HG03097 (cell line): ENCODE measurements at regions not wholly inside any gene's neighbourhood (a gene's known extent, or its start where the extent isn't known, plus 50 kb on each side); places are given as distances from the start of the nearest gene placed in this dataset.

Source experiments
- ATAC-seq: cut with Tn5 transposase; IDR thresholded peaks from one replicate; pipeline ENCODE4 v1.9.1; 2021; ENCODE audit not compliant: unreplicated experiment, low FRiP score

GRCh38 chr18:71809711-71810110, 734.4 kb downstream of the CBLN2 start:
- ATAC-seq: no peak

- no peak for ATAC-seq
Observed at GRCh38 chr18:71808616-71809015, 735.5 kb downstream of the CBLN2 start.

DNA sequence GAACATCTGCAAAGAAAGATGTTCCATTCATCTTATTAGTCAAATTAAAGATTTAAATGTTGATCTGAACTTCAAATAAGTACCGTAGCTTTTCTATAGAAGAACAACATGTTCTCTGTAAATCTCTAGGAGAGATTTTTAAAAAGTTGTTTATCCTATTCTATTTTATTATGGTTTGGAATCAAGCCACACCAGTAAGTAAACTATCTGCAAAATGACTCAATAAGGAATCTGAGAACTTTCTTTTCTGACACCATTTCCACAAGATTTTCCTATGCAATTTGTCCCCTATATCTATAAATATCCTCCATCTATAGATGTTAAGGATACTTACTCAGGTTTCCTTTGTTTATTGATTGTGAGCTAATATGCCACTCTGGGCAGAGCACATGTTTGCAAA, 736.6 kb downstream of the CBLN2 start:
- no peak for ATAC-seq

DNA sequence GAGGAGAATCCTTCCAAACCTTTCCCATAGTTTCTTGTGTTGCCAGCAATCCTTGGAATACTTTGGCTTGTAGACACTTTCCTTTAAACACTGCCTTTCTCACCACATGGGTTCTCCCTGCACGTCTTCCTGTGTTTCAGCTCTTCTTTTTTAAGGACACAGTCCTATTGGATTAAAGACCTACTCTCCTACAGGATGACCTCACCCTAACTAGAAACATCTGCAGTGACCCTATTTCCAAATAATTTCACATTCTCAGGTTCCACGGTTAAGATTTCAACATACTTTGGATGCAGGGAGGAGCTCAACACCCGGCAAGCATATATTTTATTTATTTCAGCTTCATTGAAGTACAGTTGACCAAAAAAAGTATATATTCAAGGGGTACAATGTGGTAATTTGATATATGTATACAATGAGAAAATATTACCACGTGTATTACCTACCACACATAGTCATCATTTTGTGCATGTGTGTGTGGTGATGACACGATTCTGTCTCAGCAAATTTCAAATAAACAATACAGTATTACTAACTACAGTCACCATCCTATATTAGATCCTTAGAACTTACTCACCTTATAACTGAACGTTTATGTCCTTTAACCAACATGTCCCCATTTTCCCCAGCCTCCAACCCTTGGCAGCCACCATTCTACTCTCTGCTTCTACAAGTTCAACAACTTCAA, 745.0 kb downstream of the CBLN2 start:
- ATAC-seq: no peak

GRCh38 chr18:71797554-71797953, 746.6 kb downstream of the CBLN2 start:
- ATAC-seq: no peak

- no peak for ATAC-seq
Observed at GRCh38 chr18:71784777-71785176, 759.4 kb downstream of the CBLN2 start.

GRCh38 chr18:71760541-71760940, 783.6 kb downstream of the CBLN2 start:
- ATAC-seq: no peak

DNA sequence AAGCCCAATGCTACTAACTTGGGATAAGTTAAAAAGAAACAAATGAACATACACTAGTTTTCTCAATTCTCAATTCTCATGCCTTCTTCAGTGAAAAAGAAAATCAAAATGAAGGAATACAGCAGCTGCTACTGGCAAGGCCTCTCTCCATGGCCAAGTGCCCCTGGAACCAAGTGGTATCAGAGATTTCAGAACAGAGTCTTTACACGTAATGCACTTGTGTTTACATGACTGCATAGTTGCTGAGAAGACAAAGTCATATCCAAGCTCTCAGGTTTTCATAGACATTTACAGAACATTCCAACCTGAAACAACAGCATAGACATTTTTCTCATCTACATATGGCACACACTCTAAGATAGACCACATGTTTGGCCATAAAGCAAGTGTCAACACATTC, 789.9 kb downstream of the CBLN2 start:
- ATAC-seq: no peak

DNA sequence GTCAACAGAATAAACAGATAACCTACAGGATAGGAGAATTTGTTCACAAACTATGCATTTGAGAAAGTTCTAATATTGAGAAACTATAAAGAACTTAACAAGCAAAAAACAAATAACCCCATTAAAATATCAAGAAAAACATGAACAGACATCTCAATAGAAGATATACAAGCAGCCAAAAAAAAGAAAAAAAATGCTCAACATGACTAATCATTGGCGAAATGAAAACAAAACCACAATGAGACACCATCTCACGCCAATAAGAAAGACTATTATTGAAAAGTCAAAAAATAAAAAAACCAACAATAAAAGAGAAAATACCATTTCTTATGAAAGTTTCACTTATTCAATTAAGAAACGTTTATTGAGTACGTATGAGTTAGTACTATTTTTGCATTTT, 800.5 kb downstream of the CBLN2 start:
- no peak for ATAC-seq

DNA sequence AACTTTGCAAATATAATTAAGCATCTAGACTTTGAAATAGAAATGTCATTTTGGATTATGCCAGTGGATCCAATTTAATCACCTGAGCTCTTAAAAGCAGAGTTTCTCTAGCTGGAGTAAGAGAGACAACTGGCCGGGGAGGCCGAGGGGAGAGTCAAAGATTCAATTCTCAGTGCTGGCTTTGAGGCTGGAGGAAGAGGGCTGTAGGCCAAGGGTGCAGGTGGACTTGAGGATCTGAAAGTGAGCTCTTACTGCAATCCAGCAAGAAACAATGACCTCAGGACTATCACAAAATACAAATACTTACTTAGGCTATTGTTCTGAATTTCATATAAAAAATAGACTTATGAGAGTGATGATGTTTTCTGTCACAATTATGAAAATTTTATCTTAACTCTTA, 814.5 kb downstream of the CBLN2 start:
- no peak for ATAC-seq

GRCh38 chr18:71727909-71728308, 816.2 kb downstream of the CBLN2 start:
- ATAC-seq: no peak

- no peak for ATAC-seq
Observed at GRCh38 chr18:71725256-71725655, 818.9 kb downstream of the CBLN2 start.

DNA sequence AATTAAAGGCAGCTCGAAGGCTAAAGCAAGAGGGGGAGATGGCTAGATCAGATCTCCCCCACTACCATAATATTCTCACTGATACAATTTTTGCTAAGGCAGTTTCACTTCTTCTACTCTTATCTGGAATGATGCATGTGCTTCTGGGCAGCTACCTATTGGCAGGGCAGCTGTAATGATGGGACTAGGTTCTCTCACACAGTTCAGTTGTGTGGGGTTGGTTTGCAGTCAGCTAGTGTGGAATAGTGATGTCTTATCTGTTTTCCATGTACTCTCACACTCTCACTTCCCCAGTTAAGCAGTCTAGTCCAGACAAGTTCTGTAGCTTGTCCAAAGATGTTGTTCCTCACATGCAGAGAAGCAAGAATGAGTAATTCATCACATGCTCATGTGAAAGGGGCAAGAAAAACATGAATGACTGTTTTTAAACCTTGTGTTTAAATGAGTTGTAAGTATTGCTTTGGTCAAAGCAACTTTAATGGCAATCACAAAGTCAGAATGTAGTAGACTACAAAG, 836.1 kb downstream of the CBLN2 start:
- ATAC-seq: no peak

DNA sequence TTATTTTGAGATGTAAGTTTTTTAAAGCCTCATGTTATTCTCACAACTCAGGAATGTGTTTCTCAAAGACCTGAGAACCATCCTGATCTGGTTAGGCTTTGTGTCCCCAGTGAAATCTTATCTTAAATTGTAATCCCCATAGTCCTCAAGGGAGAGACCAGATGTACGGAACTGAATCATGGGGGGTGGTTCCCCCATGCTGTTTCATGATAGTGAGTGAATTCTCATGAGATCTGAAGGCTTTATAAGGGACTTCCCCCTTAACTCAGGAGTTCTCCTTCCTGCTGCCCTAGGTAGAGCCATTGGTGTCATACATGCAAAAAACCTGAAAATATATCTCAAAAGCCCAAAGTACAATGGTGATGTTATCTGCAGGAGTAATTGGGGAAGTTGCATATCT, 836.7 kb downstream of the CBLN2 start:
- no peak for ATAC-seq

GRCh38 chr18:71689416-71690160, 854.6 kb downstream of the CBLN2 start:
- ATAC-seq: no peak

DNA sequence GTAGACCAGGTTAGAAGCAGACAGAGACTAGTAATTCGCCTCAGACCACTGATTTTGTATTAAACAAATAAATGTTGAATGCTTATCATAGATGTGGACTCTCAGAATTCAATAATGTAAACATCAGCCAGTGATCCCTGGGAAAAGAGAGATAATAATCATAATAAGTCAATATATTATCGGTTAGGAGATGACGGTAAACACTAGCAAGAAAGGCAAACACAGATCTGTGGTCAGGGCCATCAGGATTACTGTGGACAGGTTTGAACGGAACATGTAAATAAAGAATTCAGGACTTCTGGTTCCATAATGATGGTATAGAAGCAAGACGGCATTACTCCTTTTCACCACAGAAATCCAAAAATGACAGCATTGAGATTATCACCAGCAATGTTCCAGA, 861.6 kb downstream of the CBLN2 start:
- ATAC-seq: no peak

DNA sequence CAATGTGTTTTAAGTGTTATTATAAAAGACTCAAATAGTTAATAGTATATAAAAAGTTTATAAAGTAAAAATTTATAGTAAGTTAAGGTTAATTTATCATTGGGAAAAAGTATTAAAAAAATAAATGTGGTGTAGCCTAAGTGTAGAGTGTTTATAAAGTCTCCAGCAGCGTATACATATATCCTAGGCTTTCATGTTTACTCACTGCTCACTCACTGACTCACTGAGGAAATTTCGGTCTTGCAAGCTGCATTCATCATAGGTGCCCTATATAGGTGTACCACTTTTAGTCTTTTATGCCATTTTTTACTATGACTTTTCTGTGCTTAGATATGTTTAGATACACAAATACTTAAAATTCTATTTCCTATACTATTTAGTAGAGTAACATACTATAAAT, 866.0 kb downstream of the CBLN2 start:
- no peak for ATAC-seq

DNA sequence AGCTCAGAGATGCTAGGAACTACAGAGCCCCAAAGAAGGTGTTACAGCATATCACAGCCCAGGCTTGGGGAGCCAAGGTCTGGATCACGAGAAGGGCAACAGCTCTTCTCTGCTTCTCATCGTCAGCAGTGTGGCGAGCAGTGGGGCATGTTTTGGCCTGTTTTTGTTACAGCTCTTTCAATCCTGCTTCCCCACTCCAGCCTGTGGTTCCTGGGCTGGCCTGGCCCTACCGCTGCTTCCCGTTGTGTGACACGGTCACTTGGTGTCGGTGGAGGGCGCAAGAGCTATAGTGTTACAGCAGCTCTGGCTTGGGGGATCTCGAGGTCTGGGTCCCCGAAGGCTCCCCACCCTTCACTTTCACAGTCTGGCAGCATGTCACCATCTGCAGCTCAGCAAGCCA, 870.2 kb downstream of the CBLN2 start:
- no peak for ATAC-seq

DNA sequence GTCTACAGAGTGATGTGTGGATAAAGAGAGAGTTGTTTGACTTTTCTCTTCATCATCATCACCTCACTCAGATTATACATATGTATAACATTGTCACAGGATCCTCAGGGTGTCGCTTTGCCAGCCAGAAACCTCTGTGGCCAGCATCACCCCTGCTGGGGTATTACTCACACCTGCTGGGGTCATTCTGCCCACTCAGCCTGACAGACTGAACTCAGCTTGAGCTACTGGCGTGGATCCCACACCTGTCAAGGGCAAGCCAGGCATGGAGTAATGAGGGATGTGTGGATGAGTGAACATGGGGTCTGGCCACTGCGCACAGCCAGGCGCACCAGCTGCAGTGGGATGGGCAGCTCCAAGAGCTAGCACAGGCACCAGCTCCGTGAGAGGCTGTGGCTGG, 870.6 kb downstream of the CBLN2 start:
- ATAC-seq: no peak

GRCh38 chr18:71666481-71666880, 877.7 kb downstream of the CBLN2 start:
- no peak for ATAC-seq

DNA sequence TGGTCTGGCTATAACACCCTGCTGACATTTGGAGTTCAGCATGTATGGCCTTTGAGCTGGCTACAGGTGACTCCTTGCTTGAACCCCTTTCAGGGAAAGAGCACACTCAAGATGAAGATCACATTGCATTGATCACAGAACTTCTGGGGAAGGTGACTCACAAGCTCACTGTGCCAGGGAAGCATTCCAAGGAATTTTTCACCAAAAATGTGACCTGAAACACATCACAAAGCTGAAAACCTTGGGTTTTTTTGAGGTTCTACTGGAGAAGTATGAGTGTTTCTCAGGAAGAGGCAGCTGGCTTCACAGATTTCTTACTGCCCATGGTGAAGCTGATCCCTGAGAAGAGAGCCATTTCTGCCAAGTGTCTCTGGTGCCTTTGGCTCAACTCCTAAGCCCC, 879.0 kb downstream of the CBLN2 start:
- no peak for ATAC-seq

DNA sequence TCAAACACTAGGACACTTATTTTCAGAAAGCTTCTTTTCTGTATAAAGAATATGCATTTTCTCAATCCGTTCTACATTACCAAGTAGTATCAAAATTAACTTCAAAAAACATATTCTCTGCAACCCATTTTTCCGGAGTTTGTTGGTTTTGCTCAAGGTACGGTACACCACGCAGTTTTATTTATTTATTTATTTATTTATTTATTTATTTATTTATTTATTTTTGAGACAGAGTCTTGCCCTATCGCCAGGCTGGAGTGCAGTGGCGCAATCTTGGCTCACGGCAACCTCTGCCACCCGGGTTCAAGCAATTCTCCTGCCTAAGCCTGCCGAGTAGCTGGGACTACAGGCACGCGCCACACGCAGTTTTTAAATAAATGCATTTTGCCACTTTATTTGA, 900.3 kb downstream of the CBLN2 start:
- ATAC-seq: no peak
